Astrocyte of the hippocampus (primary cell): ENCODE measurements at regions not wholly inside any gene's neighbourhood (a gene's known extent, or its start where the extent isn't known, plus 50 kb on each side); places are given as distances from the start of the nearest gene placed in this dataset.

Source experiments
- DNase-seq: peaks from one replicate; pipeline ENCODE4 v3.0.0; 2011; ENCODE audit warnings: low read depth, low spot score

GRCh38 chrY:15648198-15648597 is 1123.9 kb downstream of the NLGN4Y start:
- no peak for DNase-seq

- no peak for DNase-seq
Observed at GRCh38 chrY:15650056-15650455, 1125.7 kb downstream of the NLGN4Y start.

GRCh38 chrY:15688531-15688930 is 1164.2 kb downstream of the NLGN4Y start:
- no peak for DNase-seq

DNA sequence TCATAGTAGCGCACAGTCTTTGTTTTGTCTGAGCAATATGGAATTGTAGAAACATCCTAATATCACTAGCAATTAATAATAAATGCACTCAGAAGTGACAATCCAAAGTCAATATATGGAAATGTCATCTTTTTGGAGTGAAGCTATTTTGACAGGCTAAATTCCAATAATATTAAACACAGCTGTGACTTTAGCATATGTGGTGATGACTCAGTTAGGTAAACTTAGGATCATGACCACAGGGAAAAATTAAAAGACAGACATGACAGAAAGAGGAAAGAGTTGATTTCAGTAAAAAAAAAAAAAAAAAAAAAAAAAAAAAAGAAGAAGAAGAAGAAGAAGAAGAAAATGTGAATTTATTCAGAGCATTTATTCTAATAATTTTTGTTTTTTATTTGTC is 1165.7 kb downstream of the NLGN4Y start:
- DNase-seq: no peak

- no peak for DNase-seq
Observed at GRCh38 chrY:15702131-15702530, 1177.8 kb downstream of the NLGN4Y start.

- no peak for DNase-seq
Observed at GRCh38 chrY:15704906-15705305, 1180.6 kb downstream of the NLGN4Y start.

DNA sequence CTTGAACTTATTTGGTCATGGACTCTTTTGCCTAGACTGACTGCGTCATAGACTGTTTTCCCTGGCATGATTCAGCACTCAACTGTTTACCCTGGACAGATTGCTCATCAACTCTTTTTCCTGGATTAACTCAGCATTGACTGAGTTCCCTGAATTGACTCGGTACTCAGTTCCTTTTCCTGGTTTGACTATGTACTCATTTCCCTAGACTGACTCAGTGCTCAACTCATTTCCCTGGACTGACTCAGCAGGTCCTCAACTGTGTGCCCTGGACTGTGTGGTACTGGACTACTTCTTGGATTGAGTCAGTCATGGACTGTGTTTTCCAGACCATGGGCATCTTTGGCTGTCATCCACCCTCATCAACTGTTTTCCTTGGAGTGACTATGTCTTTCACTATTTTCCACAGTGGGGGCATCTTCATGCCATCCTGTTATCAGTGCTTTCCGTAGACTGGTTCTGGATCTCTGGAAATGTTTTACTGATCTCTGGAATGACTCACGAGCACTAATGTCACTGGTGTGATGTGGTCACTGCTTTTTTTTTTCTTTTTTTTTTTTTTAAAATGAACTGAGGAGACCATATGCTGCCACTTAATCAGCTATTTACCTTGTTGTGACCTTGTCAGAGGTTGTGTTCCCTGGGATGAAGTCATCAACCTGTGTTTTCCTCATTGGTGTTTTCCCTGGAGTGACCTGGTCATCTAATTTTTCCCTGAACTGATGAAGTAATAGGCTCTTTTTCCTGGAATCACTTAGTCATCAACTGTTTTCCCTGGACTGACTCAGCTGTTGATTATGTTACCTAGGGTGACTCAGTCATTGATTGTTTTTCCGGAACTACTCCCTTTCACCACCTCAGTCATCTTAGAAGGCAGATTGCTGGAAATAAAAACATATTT is 1225.5 kb downstream of the NLGN4Y start:
- no peak for DNase-seq

DNA sequence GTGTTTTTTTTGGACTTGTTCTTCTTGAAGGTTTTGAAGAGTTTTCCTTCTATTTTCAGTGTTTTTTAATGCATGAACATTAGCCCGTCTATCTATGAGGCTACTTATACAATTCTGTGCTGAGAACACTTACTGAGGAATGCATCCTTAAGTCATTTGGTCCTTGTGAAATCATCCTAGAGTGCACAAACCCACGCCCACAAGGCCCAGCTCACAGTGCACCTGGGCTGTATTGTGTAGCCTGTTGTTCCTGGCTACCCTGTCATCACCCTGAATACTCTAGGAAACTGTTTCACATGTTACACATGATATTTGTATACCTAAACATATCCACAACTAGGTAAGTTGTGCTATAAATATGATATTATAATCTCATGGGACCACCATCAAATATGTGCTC is 1226.7 kb downstream of the NLGN4Y start:
- DNase-seq: no peak

DNA sequence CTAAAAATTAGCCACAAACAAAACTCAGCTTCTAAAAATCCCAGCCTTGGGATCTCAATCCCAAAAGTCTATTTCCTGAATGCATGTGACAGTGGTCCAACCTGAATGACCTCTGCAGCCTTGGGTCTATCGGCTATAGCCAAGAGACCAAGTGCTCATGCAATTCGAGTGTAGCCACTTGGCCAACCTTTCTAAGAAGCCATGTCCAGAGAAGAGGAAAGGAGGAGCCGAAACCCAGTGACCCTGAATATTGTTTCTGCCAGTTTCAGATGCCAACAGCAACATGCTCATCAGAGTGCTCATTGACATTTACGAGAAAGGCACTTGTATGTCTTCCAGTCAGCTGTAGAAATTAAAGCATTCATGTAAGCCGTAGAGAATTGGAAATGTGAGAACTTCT is 1231.9 kb downstream of the NLGN4Y start:
- DNase-seq: no peak

GRCh38 chrY:15773579-15773978 is 1249.2 kb downstream of the NLGN4Y start:
- DNase-seq: no peak

DNA sequence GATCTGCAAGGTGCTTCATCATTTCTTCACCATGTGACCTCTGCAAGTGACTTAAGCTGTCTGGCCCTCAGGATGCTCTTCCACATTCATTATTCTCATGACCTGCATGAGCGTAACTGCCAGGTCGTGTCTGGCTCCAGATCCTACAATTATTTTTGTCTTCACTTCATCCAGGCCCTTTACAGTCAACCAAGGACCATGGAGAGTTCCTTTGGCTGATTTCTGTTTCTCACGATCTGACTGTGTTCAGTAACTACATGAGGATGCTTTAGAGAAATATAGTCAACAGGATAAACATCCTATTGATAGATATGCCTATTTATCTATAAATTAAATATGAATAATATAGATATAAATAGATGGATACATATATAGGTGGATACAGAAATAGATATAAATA is 1251.6 kb downstream of the NLGN4Y start:
- DNase-seq: no peak

DNA sequence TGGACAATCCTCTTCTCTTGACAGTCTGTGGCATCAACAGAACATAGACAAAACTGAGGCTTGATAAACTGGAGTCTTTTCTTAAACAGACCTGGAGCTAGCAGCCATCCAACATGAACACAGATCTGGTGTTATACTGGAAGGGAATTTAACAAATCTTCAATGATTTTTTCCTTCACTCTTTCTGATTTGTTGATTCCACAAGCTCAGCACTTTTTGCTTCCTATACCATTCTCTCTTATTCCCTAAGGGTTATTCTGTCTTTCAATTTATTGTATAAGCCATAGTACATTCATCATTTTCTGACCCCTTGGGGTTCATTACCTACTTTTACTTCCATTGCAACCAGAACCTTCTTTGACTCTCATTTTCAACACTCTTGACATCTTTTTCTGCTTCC is 1255.6 kb downstream of the NLGN4Y start:
- no peak for DNase-seq

- DNase-seq: no peak
Observed at GRCh38 chrY:15800021-15800420, 1275.7 kb downstream of the NLGN4Y start.

- no peak for DNase-seq
Observed at GRCh38 chrY:15805985-15806384, 1281.7 kb downstream of the NLGN4Y start.

GRCh38 chrY:15814241-15814640 is 1289.9 kb downstream of the NLGN4Y start:
- DNase-seq: no peak
